Lower lobe of right lung (tissue), 2 donors: ENCODE measurements at regions not wholly inside any gene's neighbourhood (a gene's known extent, or its start where the extent isn't known, plus 50 kb on each side); places are given as distances from the start of the nearest gene placed in this dataset.

Experiments
- ATAC-seq, 2 donors: fragments of 200-7000 bp; cut with Tn5 transposase; one replicate each; pipeline ENCODE4 v1.9.1; 2020 to 2022; ENCODE audit warnings: mild to moderate bottlenecking in 2 of 2, moderate library complexity in 2 of 2
- DNase-seq: peaks from one replicate; pipeline ENCODE4 v3.0.0-alpha.2; 2020
- H3K27ac ChIP-seq: fragments of 200-600 bp; one replicate; pipeline ENCODE4 v1.8.0; 2022
- H3K27me3 ChIP-seq: fragments of 200-600 bp; one replicate; pipeline ENCODE4 v1.8.0; 2022; ENCODE audit warnings: low read depth
- H3K36me3 ChIP-seq: fragments of 200-600 bp; one replicate; pipeline ENCODE4 v1.8.0; 2022; ENCODE audit warnings: mild to moderate bottlenecking
- H3K4me1 ChIP-seq: fragments of 200-600 bp; one replicate; pipeline ENCODE4 v1.8.0; 2022
- H3K4me3 ChIP-seq: fragments of 200-600 bp; one replicate; pipeline ENCODE4 v1.8.0; 2022; ENCODE audit warnings: mild to moderate bottlenecking
- H3K9me3 ChIP-seq: fragments of 200-600 bp; one replicate; pipeline ENCODE4 v1.8.0; 2022
- intact Hi-C: fragments of 100-400 bp; cut with DNase I; formaldehyde crosslinking; loops from one replicate; pipeline ENCODE4 v1.11.0; 2022
- TF ChIP-seq, protein P1 (sequence below): fragments of 200-600 bp; IDR thresholded peaks from one replicate; pipeline ENCODE4 v1.8.0; 2022; ENCODE audit warnings: antibody characterized with exemption, mild to moderate bottlenecking
- donor health status: DM: no; HTN: yes; CAD: no; lungs with severe emphysema.

DNA sequence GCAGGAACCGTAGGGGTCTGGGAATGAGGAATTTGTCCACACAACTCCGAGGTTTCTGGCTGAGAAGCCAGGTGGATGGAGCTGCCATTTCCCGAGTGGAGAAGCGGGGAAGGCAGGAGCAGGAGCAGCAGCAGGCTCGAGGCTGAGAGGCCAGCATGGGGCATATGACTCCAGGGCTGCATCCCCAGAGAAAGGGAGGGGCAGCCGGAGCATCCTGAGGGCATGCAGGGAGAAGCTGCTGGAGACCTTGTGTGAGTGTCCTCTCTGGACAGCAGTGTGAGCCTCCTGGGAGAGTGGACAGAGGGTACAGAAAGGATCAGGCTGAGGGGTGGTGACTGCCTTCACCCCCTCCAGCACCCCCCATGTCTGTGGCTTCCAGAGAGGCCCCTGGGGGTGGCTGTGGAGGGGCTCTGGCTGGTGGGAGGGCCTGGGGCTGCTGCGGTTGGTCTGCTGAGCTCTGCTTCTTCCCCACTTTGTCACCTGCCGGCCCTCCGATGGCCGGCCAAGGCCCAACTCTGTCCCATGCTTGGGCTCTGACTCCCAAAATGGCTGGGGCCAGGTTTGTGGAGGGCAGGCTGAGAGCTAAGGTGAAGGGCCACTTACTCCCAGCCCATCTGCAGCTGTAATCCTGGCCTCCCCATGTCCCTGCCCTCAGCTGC is 633.1 kb downstream of the MATN1 start:
- Histone ChIP-seq H3K4me3 (no peak overlapping the region), H3K9me3 (peaks cover 19% of the 10 kb centered on the region), H3K27me3 (peaks cover 4% of the 10 kb centered on the region), H3K36me3 (no peaks in the 10 kb centered on the region), H3K27ac (no peak overlapping the region), H3K4me1 (no peaks in the 10 kb centered on the region)
- intact Hi-C loops = no loop called here
- no peak for DNase-seq
- TF ChIP-seq, protein P1, sequence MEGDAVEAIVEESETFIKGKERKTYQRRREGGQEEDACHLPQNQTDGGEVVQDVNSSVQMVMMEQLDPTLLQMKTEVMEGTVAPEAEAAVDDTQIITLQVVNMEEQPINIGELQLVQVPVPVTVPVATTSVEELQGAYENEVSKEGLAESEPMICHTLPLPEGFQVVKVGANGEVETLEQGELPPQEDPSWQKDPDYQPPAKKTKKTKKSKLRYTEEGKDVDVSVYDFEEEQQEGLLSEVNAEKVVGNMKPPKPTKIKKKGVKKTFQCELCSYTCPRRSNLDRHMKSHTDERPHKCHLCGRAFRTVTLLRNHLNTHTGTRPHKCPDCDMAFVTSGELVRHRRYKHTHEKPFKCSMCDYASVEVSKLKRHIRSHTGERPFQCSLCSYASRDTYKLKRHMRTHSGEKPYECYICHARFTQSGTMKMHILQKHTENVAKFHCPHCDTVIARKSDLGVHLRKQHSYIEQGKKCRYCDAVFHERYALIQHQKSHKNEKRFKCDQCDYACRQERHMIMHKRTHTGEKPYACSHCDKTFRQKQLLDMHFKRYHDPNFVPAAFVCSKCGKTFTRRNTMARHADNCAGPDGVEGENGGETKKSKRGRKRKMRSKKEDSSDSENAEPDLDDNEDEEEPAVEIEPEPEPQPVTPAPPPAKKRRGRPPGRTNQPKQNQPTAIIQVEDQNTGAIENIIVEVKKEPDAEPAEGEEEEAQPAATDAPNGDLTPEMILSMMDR = no peak
- no peak for ATAC-seq

DNA sequence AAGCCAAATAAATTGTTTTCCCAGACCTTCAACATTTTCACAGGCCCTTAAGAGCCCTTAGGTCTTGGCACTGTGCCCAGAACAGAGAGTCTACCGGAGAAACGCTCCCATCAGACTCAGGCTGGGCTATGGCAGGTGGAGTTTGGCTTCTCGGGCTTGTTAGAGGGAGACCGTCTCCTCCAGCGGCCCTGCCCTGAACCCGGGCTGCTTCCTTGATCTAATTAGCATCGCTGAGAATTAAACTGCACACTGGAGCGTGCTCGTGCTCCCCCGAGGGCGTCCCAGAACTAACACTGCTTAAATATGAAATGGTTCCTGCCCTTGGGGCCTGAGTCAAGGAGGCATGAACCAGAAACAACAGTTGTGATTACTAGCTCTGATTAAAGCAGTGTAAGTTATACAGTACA is 634.4 kb downstream of the MATN1 start:
- peak; percentile 67 for DNase-seq
- intact Hi-C loops = no loop called here
- Histone ChIP-seq H3K36me3 (no peaks in the 10 kb centered on the region), H3K9me3 (peaks cover 19% of the 10 kb centered on the region), H3K4me1 (peaks cover 8% of the 10 kb centered on the region), H3K27me3 (peaks cover 4% of the 10 kb centered on the region), H3K27ac (no peak overlapping the region), H3K4me3 (no peak overlapping the region)
- peak; percentile 70 to 77 for ATAC-seq
- TF ChIP-seq, protein P1 = no peak

DNA sequence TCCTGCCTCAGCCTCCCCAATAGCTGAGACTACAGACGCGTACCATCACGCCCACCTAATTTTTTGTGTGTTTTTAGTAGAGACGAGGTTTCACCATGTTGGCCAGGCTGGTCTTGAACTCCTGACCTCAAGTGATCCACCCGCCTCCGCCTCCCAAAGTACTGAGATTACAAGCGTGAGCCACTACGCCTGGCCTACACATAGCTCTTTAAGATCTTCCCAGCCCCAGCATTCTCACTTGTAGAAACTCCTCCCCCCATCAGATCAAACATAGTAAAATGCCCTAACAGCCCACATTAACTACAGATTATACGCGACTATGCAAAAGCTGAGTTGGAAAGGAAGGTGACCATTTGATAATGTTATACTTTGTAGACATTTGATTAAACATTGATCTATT is 634.8 kb downstream of the MATN1 start:
- DNase-seq (no peak), ATAC-seq (peak; percentile 42 to 48)
- no peaks in the 10 kb centered on the region for H3K36me3 ChIP-seq
- no peak overlapping the region for H3K4me3 ChIP-seq
- TF ChIP-seq, protein P1 = no peak
- intact Hi-C loops = no loop called here
- peaks cover 19% of the 10 kb centered on the region for H3K9me3 ChIP-seq
- H3K27me3 ChIP-seq = peaks cover 4% of the 10 kb centered on the region
- H3K4me1 ChIP-seq = peaks cover 12% of the 10 kb centered on the region
- no peak overlapping the region for H3K27ac ChIP-seq

DNA sequence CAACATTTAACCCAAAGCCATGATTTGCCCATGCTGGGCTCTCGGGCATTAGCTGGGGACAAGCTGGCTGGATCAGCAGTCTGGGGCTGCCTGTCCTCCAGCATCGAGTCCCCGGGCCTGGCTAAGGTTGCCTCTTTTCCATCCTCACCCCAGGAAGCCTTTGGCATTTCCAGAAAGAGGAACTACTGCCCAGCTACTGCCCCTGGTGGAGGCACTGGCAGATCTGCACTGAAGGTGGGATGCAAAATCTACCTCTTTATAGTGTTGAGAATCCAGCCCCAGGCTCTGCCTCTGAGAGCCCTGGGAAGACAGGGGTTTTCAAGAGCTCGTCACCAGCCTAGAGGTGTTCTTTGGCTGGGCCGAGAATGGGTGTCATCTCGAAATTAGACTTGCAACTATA is 635.9 kb downstream of the MATN1 start:
- Histone ChIP-seq H3K4me3 (no peak overlapping the region), H3K36me3 (no peaks in the 10 kb centered on the region), H3K27ac (no peak overlapping the region), H3K9me3 (peaks cover 8% of the 10 kb centered on the region), H3K4me1 (peaks cover 18% of the 10 kb centered on the region), H3K27me3 (peaks cover 4% of the 10 kb centered on the region)
- no peak for ATAC-seq
- TF ChIP-seq, protein P1 = peak; percentile 9
- intact Hi-C loops = no loop called here
- no peak for DNase-seq

DNA sequence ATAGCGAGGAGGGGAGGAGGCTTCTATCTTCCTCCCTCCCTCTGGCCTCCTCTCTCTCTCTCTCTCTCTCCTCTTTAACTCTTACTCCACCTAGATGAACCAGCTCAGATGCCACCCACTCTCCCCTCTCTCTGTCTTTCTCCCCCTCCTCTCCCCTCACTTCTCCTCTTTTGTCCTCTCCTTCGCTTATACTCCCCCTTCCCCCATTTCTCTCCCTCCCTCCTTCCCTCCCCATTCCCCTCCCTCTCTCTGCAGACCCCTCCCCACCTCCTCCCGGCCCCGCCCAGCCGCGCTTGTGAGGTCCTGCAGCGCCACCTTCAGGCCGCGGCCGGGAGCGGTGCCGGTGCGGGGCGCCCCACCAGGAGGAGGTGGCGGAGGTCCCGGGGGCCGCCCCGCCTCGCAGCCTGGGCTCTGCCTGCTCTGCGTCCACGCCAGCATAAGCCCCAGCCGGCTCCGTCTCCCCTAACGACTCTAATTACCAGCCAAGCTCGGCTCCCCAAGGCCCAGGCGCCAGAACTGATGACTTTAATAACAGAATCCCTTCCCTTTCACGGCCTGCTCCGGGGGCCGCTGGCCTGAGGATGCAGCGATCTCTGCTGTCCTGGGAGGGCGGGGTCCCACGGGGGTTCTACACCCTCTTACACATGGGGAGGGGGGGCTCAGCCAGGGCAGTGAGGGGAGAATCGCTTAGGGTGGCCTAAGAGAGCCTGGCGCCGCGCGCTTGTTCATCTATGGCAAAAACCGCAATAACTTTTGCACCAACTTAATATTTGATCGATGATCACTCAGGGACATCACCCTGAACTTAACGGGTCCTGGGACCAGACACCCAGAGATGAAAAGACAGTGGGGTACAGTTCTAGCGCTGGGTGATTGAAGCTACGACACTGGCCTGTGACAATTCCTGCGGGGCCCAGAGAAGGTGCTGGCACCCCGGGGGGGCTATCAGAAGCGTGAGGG is 637.3 kb downstream of the MATN1 start:
- no peak overlapping the region for H3K27ac ChIP-seq
- ATAC-seq (peak; percentile 28 to 42), DNase-seq (peak; percentile 67)
- H3K4me3 ChIP-seq = no peak overlapping the region
- TF ChIP-seq, protein P1 = peak; percentile 49
- no peaks in the 10 kb centered on the region for H3K36me3 ChIP-seq
- H3K4me1 ChIP-seq = peaks cover 18% of the 10 kb centered on the region
- H3K9me3 ChIP-seq = no peaks in the 10 kb centered on the region
- peaks cover 4% of the 10 kb centered on the region for H3K27me3 ChIP-seq
- intact Hi-C loops = no loop called here
